HG02623 (cell line): ENCODE measurements at regions not wholly inside any gene's neighbourhood (a gene's known extent, or its start where the extent isn't known, plus 50 kb on each side); places are given as distances from the start of the nearest gene placed in this dataset.
"Not testable (repeated sequence)": the region's sequence is repeated elsewhere in the genome, so short reads cannot be mapped to it uniquely, and the experiment has no call there.

ENCODE experiments used
- ATAC-seq: cut with Tn5 transposase; IDR thresholded peaks from one replicate; pipeline ENCODE4 v1.9.1; 2021; ENCODE audit warnings: moderate library complexity; ENCODE audit not compliant: unreplicated experiment

GRCh38 chr18:55996717-55997116, 408.7 kb upstream of the TCF4 start:
- ATAC-seq = no peak

GRCh38 chr18:55990186-55990585, 402.2 kb upstream of the TCF4 start:
- no peak for ATAC-seq

GRCh38 chr18:55988537-55988936, 400.5 kb upstream of the TCF4 start:
- ATAC-seq = no peak

GRCh38 chr18:55983433-55983832, 395.4 kb upstream of the TCF4 start:
- ATAC-seq = no peak

- no peak for ATAC-seq
Observed at GRCh38 chr18:55982992-55983391, 395.0 kb upstream of the TCF4 start.

GRCh38 chr18:55981712-55982475, 393.9 kb upstream of the TCF4 start:
- ATAC-seq = no peak

GRCh38 chr18:55974521-55974920, 386.5 kb upstream of the TCF4 start:
- no peak for ATAC-seq

- ATAC-seq = no peak
Observed at GRCh38 chr18:55968550-55968949, 380.6 kb upstream of the TCF4 start.

GRCh38 chr18:55967019-55967418, 379.0 kb upstream of the TCF4 start:
- ATAC-seq = no peak

- no peak for ATAC-seq
Observed at GRCh38 chr18:55964171-55964570, 376.2 kb upstream of the TCF4 start.

- ATAC-seq = no peak
Observed at GRCh38 chr18:55953326-55953725, 365.3 kb upstream of the TCF4 start.

GRCh38 chr18:55951738-55952137, 363.7 kb upstream of the TCF4 start:
- ATAC-seq = not testable (repeated sequence)

- ATAC-seq = no peak
Observed at GRCh38 chr18:55950379-55951166, 362.6 kb upstream of the TCF4 start.

GRCh38 chr18:55934821-55935220, 346.8 kb upstream of the TCF4 start:
- ATAC-seq = no peak

- no peak for ATAC-seq
Observed at GRCh38 chr18:55932675-55933074, 344.7 kb upstream of the TCF4 start.

GRCh38 chr18:55927831-55928230, 339.8 kb upstream of the TCF4 start:
- ATAC-seq = no peak

GRCh38 chr18:55925772-55926171, 337.8 kb upstream of the TCF4 start:
- no peak for ATAC-seq

- no peak for ATAC-seq
Observed at GRCh38 chr18:55920063-55920462, 332.1 kb upstream of the TCF4 start.

GRCh38 chr18:55918444-55918843, 330.5 kb upstream of the TCF4 start:
- ATAC-seq = no peak

GRCh38 chr18:55912919-55913318, 324.9 kb upstream of the TCF4 start:
- no peak for ATAC-seq

GRCh38 chr18:55912071-55912470, 324.1 kb upstream of the TCF4 start:
- no peak for ATAC-seq

- no peak for ATAC-seq
Observed at GRCh38 chr18:55910296-55910695, 322.3 kb upstream of the TCF4 start.
